Astrocyte of the cerebellum (primary cell): ENCODE measurements at regions not wholly inside any gene's neighbourhood (a gene's known extent, or its start where the extent isn't known, plus 50 kb on each side); places are given as distances from the start of the nearest gene placed in this dataset.

Source experiments
- DNase-seq: peaks from one replicate; pipeline ENCODE4 v3.0.0-alpha.2; 2011; ENCODE audit warnings: low read depth
- H3K4me3 ChIP-seq: 2 replicates; pipeline ENCODE4 v1.5.1; 2011; ENCODE audit warnings: mild to moderate bottlenecking, low read depth, low read length, moderate library complexity
- CTCF ChIP-seq: IDR thresholded peaks from 2 replicates; pipeline ENCODE4 v1.5.1; 2012; ENCODE audit warnings: low read length, low read depth, moderate library complexity, mild to moderate bottlenecking; ENCODE audit errors: missing control alignments
- in situ Hi-C: cut with HindIII; loops from 2 replicates; pipeline ENCODE4 v1.10.0; 2017; ENCODE audit warnings: low sequenced_read_pairs

GRCh38 chrX:65601126-65601525, 66.3 kb upstream of the MSN start:
- in situ Hi-C loops, result no loop called here
- TF ChIP-seq CTCF, result no peak
- no peak for DNase-seq
- no peak overlapping the region for H3K4me3 ChIP-seq

GRCh38 chrX:65600106-65600505, 65.5 kb upstream of the LAS1L start:
- DNase-seq, result no peak
- no peak overlapping the region for H3K4me3 ChIP-seq
- no peak for TF ChIP-seq CTCF
- in situ Hi-C loops, result no loop called here

GRCh38 chrX:65598559-65599147, 64.1 kb upstream of the LAS1L start:
- TF ChIP-seq CTCF, result no peak
- DNase-seq, result no peak
- in situ Hi-C loops, result no loop called here
- no peak overlapping the region for H3K4me3 ChIP-seq

- no peak overlapping the region for H3K4me3 ChIP-seq
- peak; percentile 22 for DNase-seq
- in situ Hi-C loops, result no loop called here
- TF ChIP-seq CTCF, result no peak
Measured at GRCh38 chrX:65596270-65597034, 61.9 kb upstream of the LAS1L start.

GRCh38 chrX:65595460-65595876, 60.9 kb upstream of the LAS1L start:
- TF ChIP-seq CTCF, result peak; percentile 99
- in situ Hi-C loops, result no loop called here
- H3K4me3 ChIP-seq, result no peak overlapping the region

GRCh38 chrX:65591206-65591605, 56.6 kb upstream of the LAS1L start:
- H3K4me3 ChIP-seq, result no peak overlapping the region
- DNase-seq, result no peak
- in situ Hi-C loops, result no loop called here
- no peak for TF ChIP-seq CTCF

More at GRCh38 chrX:65595460-65595876, 60.9 kb upstream of the LAS1L start:
- peak; percentile 87 for DNase-seq
